Osteoblast (primary cell): ENCODE measurements at regions not wholly inside any gene's neighbourhood (a gene's known extent, or its start where the extent isn't known, plus 50 kb on each side); places are given as distances from the start of the nearest gene placed in this dataset.

Experiments
- DNase-seq: peaks from one replicate; pipeline ENCODE4 v3.0.0; 2011; ENCODE audit warnings: low spot score, mixed read lengths; ENCODE audit not compliant: insufficient read length; ENCODE audit errors: missing footprints
- H2AFZ ChIP-seq: 2 replicates; pipeline ENCODE4 v1.6.0; 2011; ENCODE audit warnings: mild to moderate bottlenecking, low read length
- H3K27ac ChIP-seq: 2 replicates; pipeline ENCODE4 v1.5.1; 2011; ENCODE audit warnings: mild to moderate bottlenecking, low read depth, low read length, moderate library complexity
- H3K27me3 ChIP-seq: 2 replicates; pipeline ENCODE4 v1.6.0; 2012; ENCODE audit warnings: mild to moderate bottlenecking, control low read depth, inconsistent platforms, low read length, moderate library complexity; ENCODE audit not compliant: insufficient read depth
- H3K36me3 ChIP-seq: 2 replicates; pipeline ENCODE4 v1.5.1; 2011; ENCODE audit warnings: mild to moderate bottlenecking, low read length, control low read depth, moderate library complexity; ENCODE audit not compliant: insufficient read depth
- H3K4me1 ChIP-seq: 2 replicates; pipeline ENCODE4 v1.5.1; 2011; ENCODE audit warnings: mild to moderate bottlenecking, low read length, control low read depth, moderate library complexity; ENCODE audit not compliant: insufficient read depth
- H3K4me2 ChIP-seq: 2 replicates; pipeline ENCODE4 v1.6.0; 2011; ENCODE audit warnings: mild to moderate bottlenecking, low read length; ENCODE audit not compliant: insufficient read depth
- H3K4me3 ChIP-seq: fragments of 200-600 bp; sonication (generic); 3 replicates; pipeline ENCODE4 v1.5.1; 2012; ENCODE audit warnings: mild to moderate bottlenecking, low read length, inconsistent platforms; ENCODE audit not compliant: insufficient read depth
- H3K79me2 ChIP-seq: 2 replicates; pipeline ENCODE4 v1.6.0; 2012; ENCODE audit warnings: mild to moderate bottlenecking, low read length, control low read depth, inconsistent platforms; ENCODE audit not compliant: insufficient read depth
- H3K9me3 ChIP-seq: 2 replicates; pipeline ENCODE4 v1.5.1; 2011; ENCODE audit warnings: low read depth, low read length, control low read depth
- H4K20me1 ChIP-seq: 2 replicates; pipeline ENCODE4 v1.6.0; 2012; ENCODE audit warnings: mild to moderate bottlenecking, low read length, control low read depth; ENCODE audit not compliant: insufficient read depth
- CTCF ChIP-seq: IDR thresholded peaks from 2 replicates; pipeline ENCODE4 v1.5.1; 2011; ENCODE audit warnings: mild to moderate bottlenecking, low read depth, low read length, moderate library complexity; ENCODE audit errors: extremely low read depth

- DNase-seq = no peak
- TF ChIP-seq CTCF = no peak
- H3K4me2 ChIP-seq = no peak overlapping the region
- no peaks in the 10 kb centered on the region for H3K79me2 ChIP-seq
- no peaks in the 10 kb centered on the region for H3K36me3 ChIP-seq
- no peak overlapping the region for H2AFZ ChIP-seq
- H3K9me3 ChIP-seq = no peaks in the 10 kb centered on the region
- H3K27ac ChIP-seq = no peak overlapping the region
- H3K4me1 ChIP-seq = peaks cover 9% of the 10 kb centered on the region
- no peaks in the 10 kb centered on the region for H4K20me1 ChIP-seq
- H3K4me3 ChIP-seq = no peak overlapping the region
- no peaks in the 10 kb centered on the region for H3K27me3 ChIP-seq
Observed at GRCh38 chr14:95464103-95464502, 52.3 kb downstream of the SYNE3 start.

- Histone ChIP-seq H3K79me2 (no peaks in the 10 kb centered on the region), H3K4me2 (no peak overlapping the region), H4K20me1 (no peaks in the 10 kb centered on the region), H3K27ac (no peak overlapping the region), H3K4me3 (no peak overlapping the region), H3K36me3 (no peaks in the 10 kb centered on the region), H2AFZ (no peak overlapping the region), H3K9me3 (no peaks in the 10 kb centered on the region), H3K27me3 (no peaks in the 10 kb centered on the region), H3K4me1 (peaks cover 9% of the 10 kb centered on the region)
- TF ChIP-seq CTCF = no peak
- DNase-seq = peak; percentile 42
Observed at GRCh38 chr14:95463171-95463901, 53.1 kb downstream of the SYNE3 start.

GRCh38 chr14:95462491-95462890, 54.0 kb downstream of the SYNE3 start:
- no peak overlapping the region for H2AFZ ChIP-seq
- no peak for TF ChIP-seq CTCF
- H3K27ac ChIP-seq = no peak overlapping the region
- no peaks in the 10 kb centered on the region for H3K27me3 ChIP-seq
- no peaks in the 10 kb centered on the region for H4K20me1 ChIP-seq
- no peak overlapping the region for H3K4me2 ChIP-seq
- H3K9me3 ChIP-seq = no peaks in the 10 kb centered on the region
- peak; percentile 23 for DNase-seq
- no peak overlapping the region for H3K4me3 ChIP-seq
- no peaks in the 10 kb centered on the region for H3K79me2 ChIP-seq
- no peaks in the 10 kb centered on the region for H3K36me3 ChIP-seq
- peaks cover 9% of the 10 kb centered on the region for H3K4me1 ChIP-seq

GRCh38 chr14:95460647-95461478, 55.6 kb downstream of the SYNE3 start:
- H3K4me2 ChIP-seq = peak overlapping the region; percentile 73
- no peaks in the 10 kb centered on the region for H3K9me3 ChIP-seq
- peaks cover 9% of the 10 kb centered on the region for H3K4me1 ChIP-seq
- H2AFZ ChIP-seq = no peak overlapping the region
- H3K4me3 ChIP-seq = peak overlapping the region; percentile 51
- no peaks in the 10 kb centered on the region for H4K20me1 ChIP-seq
- H3K36me3 ChIP-seq = no peaks in the 10 kb centered on the region
- TF ChIP-seq CTCF = no peak
- H3K27me3 ChIP-seq = no peaks in the 10 kb centered on the region
- H3K27ac ChIP-seq = no peak overlapping the region
- no peaks in the 10 kb centered on the region for H3K79me2 ChIP-seq
- peak; percentile 97 for DNase-seq
